GM12878 (cell line): ENCODE measurements at regions not wholly inside any gene's neighbourhood (a gene's known extent, or its start where the extent isn't known, plus 50 kb on each side); places are given as distances from the start of the nearest gene placed in this dataset.

Source experiments
- ATAC-seq: fragments of 200-7000 bp; cut with Tn5 transposase; 3 replicates; pipeline ENCODE4 v1.9.1; 2020; ENCODE audit warnings: mild to moderate bottlenecking, moderate library complexity
- BruUV-seq: library from RNA; stranded (reverse); fragments of 400-500 nt; replicated peaks from 2 replicates; lab custom pipeline; 2021; lab: Mats Ljungman, UMichigan
- CTCF ChIA-PET: fragments of 300-600 bp; sonication (Branson Sonifier 250); formaldehyde crosslinking; extraction: SDS; loops from one replicate; lab custom pipeline; 2021; ENCODE audit warnings: inconsistent platforms; lab: Yijun Ruan, JAX
- POLR2A ChIA-PET: fragments of 350-600 bp; formaldehyde crosslinking; extraction: SDS; loops from one replicate; lab custom pipeline; 2021; ENCODE audit warnings: inconsistent platforms; lab: Charles Lee
- RAD21 ChIA-PET: fragments of 300-600 bp; sonication (Branson Sonifier 250); formaldehyde crosslinking; loops from one replicate; lab custom pipeline; 2023; ENCODE audit warnings: antibody characterized with exemption; ENCODE audit not compliant: unreplicated experiment; lab: Charles Lee
- SMC1A ChIA-PET: fragments of 300-600 bp; sonication (Branson Sonifier 250); formaldehyde crosslinking; loops from one replicate; lab custom pipeline; 2023; ENCODE audit not compliant: unreplicated experiment, uncharacterized antibody; lab: Charles Lee
- DNase-seq: peaks from one replicate; pipeline ENCODE4 v3.0.0-alpha.2; 2011; ENCODE audit warnings: low read depth, low spot score
- FAIRE-seq: peaks from 3 replicates; lab custom pipeline; 2011; peaks lifted over from hg19 to GRCh38; lab: Jason Lieb, UNC
- H2AFZ ChIP-seq: 2 replicates; pipeline ENCODE4 v1.6.0; 2011; ENCODE audit warnings: low read depth, low read length, control low read depth; ENCODE audit not compliant: control insufficient read depth
- H3K27ac ChIP-seq: 2 replicates; pipeline ENCODE4 v1.5.1; 2011; ENCODE audit warnings: control low read depth; ENCODE audit not compliant: control insufficient read depth, insufficient read depth
- H3K27me3 ChIP-seq, 2 experiments: replicated peaks in 1 of 2; 2 replicates each; pipeline versions ENCODE4 v1.6.0 to v1.6.1; 2011; ENCODE audit warnings: low read length in 1 of 2; ENCODE audit not compliant: control insufficient read depth in 2 of 2, insufficient read depth in 2 of 2
- H3K36me3 ChIP-seq, 2 experiments: 2 replicates each; pipeline ENCODE4 v1.5.1; 2011; ENCODE audit warnings: low read length in 1 of 2; ENCODE audit not compliant: control insufficient read depth in 2 of 2, insufficient read depth in 2 of 2
- H3K4me1 ChIP-seq: 2 replicates; pipeline ENCODE4 v1.6.1; 2011; ENCODE audit warnings: mild to moderate bottlenecking, low read length, moderate library complexity, mixed read lengths; ENCODE audit not compliant: control insufficient read depth, insufficient read depth
- H3K4me2 ChIP-seq: 2 replicates; pipeline ENCODE4 v1.6.0; 2011; ENCODE audit warnings: control low read depth; ENCODE audit not compliant: control insufficient read depth, insufficient read depth
- H3K4me3 ChIP-seq: fragments of 200-600 bp; sonication (generic); 2 replicates; pipeline ENCODE4 v1.5.1; 2016
- H3K79me2 ChIP-seq: 2 replicates; pipeline ENCODE4 v1.6.0; 2011; ENCODE audit warnings: low read length; ENCODE audit not compliant: control insufficient read depth, insufficient read depth
- H3K9ac ChIP-seq: 2 replicates; pipeline ENCODE4 v1.8.0; 2011; ENCODE audit warnings: low read length, control low read depth, mixed read lengths; ENCODE audit not compliant: control insufficient read depth, insufficient read depth
- H3K9me3 ChIP-seq: replicated peaks from 3 replicates; pipeline ENCODE4 v1.5.1; 2011; ENCODE audit warnings: mild to moderate bottlenecking, low read length; ENCODE audit not compliant: control insufficient read depth, insufficient read depth
- H4K20me1 ChIP-seq: 2 replicates; pipeline ENCODE4 v1.6.0; 2011; ENCODE audit not compliant: control insufficient read depth, insufficient read depth
- CBX5 ChIP-seq: sonication (generic); IDR thresholded peaks from 2 replicates; pipeline ENCODE4 v1.6.1; 2016; ENCODE audit warnings: low read depth, moderate library complexity, mild to moderate bottlenecking, inconsistent platforms
- CREM ChIP-seq: IDR thresholded peaks from 2 replicates; pipeline ENCODE4 v1.6.1; 2014; ENCODE audit warnings: antibody characterized with exemption, low read depth
- MTA2 ChIP-seq: fragments of 450-650 bp; IDR thresholded peaks from 2 replicates; pipeline ENCODE4 v1.6.1; 2016; ENCODE audit warnings: low read depth, mild to moderate bottlenecking, moderate library complexity
- PAX5 ChIP-seq: IDR thresholded peaks from 2 replicates; pipeline ENCODE4 v1.6.1; 2011; ENCODE audit warnings: low read depth, low read length, borderline replicate concordance
- RFX5 ChIP-seq: IDR thresholded peaks from 2 replicates; pipeline ENCODE4 v1.6.1; 2011; ENCODE audit warnings: low read depth, low read length, improper control_type of control experiment
- SREBF2 ChIP-seq: IDR thresholded peaks from 2 replicates; pipeline ENCODE4 v1.6.1; 2012; ENCODE audit warnings: mild to moderate bottlenecking, low read length
- SUZ12 ChIP-seq: fragments of 200-600 bp; sonication (generic); IDR thresholded peaks from one replicate; pipeline ENCODE4 v1.6.1; 2018; ENCODE audit warnings: antibody characterized with exemption, mild to moderate bottlenecking; ENCODE audit not compliant: unreplicated experiment
- WGBS: methylation state at CpG from one replicate; pipeline ENCODE4 v1.1.6; 2016; ENCODE audit warnings: low lambda C conversion rate; ENCODE audit not compliant: insufficient replicate concordance, insufficient coverage; ENCODE audit errors: missing lambda C conversion rate; 5-methylcytosine and 5-hydroxymethylcytosine counted together
- in situ Hi-C: fragments of 300-500 bp; cut with MboI; formaldehyde crosslinking; loops from 9 replicates; pipeline ENCODE4 v1.14.3; 2018; ENCODE audit warnings: mixed read lengths
- intact Hi-C: fragments of 100-400 bp; cut with micrococcal nuclease; formaldehyde crosslinking; loops from one replicate; pipeline ENCODE4 v1.14.2; 2022; ENCODE audit not compliant: unreplicated experiment
- TF ChIP-seq, protein P1 (sequence below): fragments of 450-650 bp; IDR thresholded peaks from 2 replicates; pipeline ENCODE4 v1.6.1; 2018; ENCODE audit warnings: mild to moderate bottlenecking, low read depth, moderate library complexity; ENCODE audit not compliant: partially characterized antibody
- TF ChIP-seq, protein P2 (sequence below): IDR thresholded peaks from 2 replicates; pipeline ENCODE4 v1.6.1; 2011; ENCODE audit warnings: borderline replicate concordance, low read depth, mild to moderate bottlenecking, moderate library complexity, low read length; ENCODE audit not compliant: insufficient read depth, poor library complexity, severe bottlenecking
- TF ChIP-seq, protein P3 (sequence below): IDR thresholded peaks from 2 replicates; pipeline ENCODE4 v1.6.1; 2012; ENCODE audit warnings: low read depth, low read length, improper control_type of control experiment
- TF ChIP-seq, protein P4 (sequence below): fragments of 450-650 bp; formaldehyde crosslinking; IDR thresholded peaks from 2 replicates; pipeline ENCODE4 v1.4.0; 2020; ENCODE audit warnings: mild to moderate bottlenecking, moderate library complexity
- TF ChIP-seq, protein P5 (sequence below): fragments of 450-650 bp; formaldehyde crosslinking; IDR thresholded peaks from 2 replicates; pipeline ENCODE4 v1.5.0; 2022; ENCODE audit warnings: mild to moderate bottlenecking, missing genetic modification characterization

DNA sequence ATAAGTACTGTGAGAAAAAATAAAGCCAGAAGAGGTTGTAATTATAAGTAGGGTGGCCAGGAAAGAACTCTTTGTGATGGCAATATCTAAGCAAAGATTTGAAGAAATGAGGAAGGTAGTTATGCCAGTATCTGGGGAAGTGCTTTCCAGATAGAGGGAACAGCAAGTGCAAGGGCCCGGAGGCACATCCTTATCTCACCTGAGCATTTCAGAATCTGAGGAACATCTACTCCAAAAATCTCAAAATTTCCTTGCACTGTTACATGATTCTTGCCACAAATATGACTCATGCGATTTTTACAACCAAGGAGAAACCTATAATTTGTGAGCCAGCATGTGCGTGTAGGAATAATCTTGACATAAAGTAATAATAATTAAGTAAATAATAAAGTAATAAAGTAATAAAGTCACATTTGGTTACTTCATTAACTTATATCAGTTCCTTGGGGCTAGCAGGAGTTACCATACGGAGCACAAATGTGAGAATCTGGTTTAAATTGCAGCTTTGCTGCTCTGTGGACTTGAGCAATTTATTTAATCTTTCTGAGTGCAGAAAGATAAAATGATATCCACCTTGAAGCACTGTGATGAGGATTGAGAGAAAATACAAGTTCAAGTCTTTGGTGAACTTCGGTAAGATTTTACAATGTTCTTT, 105.1 kb upstream of the SLC34A2 start:
- H3K27me3 ChIP-seq = no peaks in the 10 kb centered on the region
- intact Hi-C loops = no loop called here
- no peak overlapping the region for H3K4me2 ChIP-seq
- ATAC-seq = no peak
- H2AFZ ChIP-seq = no peak overlapping the region
- no peak overlapping the region for H3K9ac ChIP-seq
- no TSS peak for BruUV-seq
- ChIA-PET SMC1A (no interaction called here), RAD21 (no interaction called here), POLR2A (no interaction called here), CTCF (no interaction called here)
- H3K79me2 ChIP-seq = no peaks in the 10 kb centered on the region
- no peak overlapping the region for H3K27ac ChIP-seq
- FAIRE-seq = no peak
- no peaks in the 10 kb centered on the region for H3K4me1 ChIP-seq
- H3K9me3 ChIP-seq = no peaks in the 10 kb centered on the region; the same call in 2 of the 3 replicates
- no peak for DNase-seq
- no peaks in the 10 kb centered on the region for H4K20me1 ChIP-seq
- no peaks in the 10 kb centered on the region for H3K36me3 ChIP-seq
- WGBS = 24% methylated on average over 5 of the region's 5 CpGs
- no peak overlapping the region for H3K4me3 ChIP-seq
- TF ChIP-seq, protein P1, sequence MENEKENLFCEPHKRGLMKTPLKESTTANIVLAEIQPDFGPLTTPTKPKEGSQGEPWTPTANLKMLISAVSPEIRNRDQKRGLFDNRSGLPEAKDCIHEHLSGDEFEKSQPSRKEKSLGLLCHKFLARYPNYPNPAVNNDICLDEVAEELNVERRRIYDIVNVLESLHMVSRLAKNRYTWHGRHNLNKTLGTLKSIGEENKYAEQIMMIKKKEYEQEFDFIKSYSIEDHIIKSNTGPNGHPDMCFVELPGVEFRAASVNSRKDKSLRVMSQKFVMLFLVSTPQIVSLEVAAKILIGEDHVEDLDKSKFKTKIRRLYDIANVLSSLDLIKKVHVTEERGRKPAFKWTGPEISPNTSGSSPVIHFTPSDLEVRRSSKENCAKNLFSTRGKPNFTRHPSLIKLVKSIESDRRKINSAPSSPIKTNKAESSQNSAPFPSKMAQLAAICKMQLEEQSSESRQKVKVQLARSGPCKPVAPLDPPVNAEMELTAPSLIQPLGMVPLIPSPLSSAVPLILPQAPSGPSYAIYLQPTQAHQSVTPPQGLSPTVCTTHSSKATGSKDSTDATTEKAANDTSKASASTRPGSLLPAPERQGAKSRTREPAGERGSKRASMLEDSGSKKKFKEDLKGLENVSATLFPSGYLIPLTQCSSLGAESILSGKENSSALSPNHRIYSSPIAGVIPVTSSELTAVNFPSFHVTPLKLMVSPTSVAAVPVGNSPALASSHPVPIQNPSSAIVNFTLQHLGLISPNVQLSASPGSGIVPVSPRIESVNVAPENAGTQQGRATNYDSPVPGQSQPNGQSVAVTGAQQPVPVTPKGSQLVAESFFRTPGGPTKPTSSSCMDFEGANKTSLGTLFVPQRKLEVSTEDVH = no peak
- TF ChIP-seq SREBF2 = no peak
- no peak for TF ChIP-seq CREM
- no peak for TF ChIP-seq SUZ12
- no peak for TF ChIP-seq PAX5
- TF ChIP-seq MTA2 = no peak
- no peak for TF ChIP-seq CBX5
- TF ChIP-seq, protein P2, sequence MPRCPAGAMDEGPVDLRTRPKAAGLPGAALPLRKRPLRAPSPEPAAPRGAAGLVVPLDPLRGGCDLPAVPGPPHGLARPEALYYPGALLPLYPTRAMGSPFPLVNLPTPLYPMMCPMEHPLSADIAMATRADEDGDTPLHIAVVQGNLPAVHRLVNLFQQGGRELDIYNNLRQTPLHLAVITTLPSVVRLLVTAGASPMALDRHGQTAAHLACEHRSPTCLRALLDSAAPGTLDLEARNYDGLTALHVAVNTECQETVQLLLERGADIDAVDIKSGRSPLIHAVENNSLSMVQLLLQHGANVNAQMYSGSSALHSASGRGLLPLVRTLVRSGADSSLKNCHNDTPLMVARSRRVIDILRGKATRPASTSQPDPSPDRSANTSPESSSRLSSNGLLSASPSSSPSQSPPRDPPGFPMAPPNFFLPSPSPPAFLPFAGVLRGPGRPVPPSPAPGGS = no peak
- TF ChIP-seq, protein P3, sequence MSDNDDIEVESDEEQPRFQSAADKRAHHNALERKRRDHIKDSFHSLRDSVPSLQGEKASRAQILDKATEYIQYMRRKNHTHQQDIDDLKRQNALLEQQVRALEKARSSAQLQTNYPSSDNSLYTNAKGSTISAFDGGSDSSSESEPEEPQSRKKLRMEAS = no peak
- TF ChIP-seq, protein P4, sequence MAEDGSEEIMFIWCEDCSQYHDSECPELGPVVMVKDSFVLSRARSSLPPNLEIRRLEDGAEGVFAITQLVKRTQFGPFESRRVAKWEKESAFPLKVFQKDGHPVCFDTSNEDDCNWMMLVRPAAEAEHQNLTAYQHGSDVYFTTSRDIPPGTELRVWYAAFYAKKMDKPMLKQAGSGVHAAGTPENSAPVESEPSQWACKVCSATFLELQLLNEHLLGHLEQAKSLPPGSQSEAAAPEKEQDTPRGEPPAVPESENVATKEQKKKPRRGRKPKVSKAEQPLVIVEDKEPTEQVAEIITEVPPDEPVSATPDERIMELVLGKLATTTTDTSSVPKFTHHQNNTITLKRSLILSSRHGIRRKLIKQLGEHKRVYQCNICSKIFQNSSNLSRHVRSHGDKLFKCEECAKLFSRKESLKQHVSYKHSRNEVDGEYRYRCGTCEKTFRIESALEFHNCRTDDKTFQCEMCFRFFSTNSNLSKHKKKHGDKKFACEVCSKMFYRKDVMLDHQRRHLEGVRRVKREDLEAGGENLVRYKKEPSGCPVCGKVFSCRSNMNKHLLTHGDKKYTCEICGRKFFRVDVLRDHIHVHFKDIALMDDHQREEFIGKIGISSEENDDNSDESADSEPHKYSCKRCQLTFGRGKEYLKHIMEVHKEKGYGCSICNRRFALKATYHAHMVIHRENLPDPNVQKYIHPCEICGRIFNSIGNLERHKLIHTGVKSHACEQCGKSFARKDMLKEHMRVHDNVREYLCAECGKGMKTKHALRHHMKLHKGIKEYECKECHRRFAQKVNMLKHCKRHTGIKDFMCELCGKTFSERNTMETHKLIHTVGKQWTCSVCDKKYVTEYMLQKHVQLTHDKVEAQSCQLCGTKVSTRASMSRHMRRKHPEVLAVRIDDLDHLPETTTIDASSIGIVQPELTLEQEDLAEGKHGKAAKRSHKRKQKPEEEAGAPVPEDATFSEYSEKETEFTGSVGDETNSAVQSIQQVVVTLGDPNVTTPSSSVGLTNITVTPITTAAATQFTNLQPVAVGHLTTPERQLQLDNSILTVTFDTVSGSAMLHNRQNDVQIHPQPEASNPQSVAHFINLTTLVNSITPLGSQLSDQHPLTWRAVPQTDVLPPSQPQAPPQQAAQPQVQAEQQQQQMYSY (CRISPR knock-in tag) = no peak
- TF ChIP-seq, protein P5, sequence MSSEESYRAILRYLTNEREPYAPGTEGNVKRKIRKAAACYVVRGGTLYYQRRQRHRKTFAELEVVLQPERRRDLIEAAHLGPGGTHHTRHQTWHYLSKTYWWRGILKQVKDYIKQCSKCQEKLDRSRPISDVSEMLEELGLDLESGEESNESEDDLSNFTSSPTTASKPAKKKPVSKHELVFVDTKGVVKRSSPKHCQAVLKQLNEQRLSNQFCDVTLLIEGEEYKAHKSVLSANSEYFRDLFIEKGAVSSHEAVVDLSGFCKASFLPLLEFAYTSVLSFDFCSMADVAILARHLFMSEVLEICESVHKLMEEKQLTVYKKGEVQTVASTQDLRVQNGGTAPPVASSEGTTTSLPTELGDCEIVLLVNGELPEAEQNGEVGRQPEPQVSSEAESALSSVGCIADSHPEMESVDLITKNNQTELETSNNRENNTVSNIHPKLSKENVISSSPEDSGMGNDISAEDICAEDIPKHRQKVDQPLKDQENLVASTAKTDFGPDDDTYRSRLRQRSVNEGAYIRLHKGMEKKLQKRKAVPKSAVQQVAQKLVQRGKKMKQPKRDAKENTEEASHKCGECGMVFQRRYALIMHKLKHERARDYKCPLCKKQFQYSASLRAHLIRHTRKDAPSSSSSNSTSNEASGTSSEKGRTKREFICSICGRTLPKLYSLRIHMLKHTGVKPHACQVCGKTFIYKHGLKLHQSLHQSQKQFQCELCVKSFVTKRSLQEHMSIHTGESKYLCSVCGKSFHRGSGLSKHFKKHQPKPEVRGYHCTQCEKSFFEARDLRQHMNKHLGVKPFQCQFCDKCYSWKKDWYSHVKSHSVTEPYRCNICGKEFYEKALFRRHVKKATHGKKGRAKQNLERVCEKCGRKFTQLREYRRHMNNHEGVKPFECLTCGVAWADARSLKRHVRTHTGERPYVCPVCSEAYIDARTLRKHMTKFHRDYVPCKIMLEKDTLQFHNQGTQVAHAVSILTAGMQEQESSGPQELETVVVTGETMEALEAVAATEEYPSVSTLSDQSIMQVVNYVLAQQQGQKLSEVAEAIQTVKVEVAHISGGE (CRISPR knock-in tag) = no peak
- TF ChIP-seq RFX5 = no peak
- in situ Hi-C loops = no loop called here
